Esophagus squamous epithelium (tissue), 4 donors: ENCODE measurements at regions not wholly inside any gene's neighbourhood (a gene's known extent, or its start where the extent isn't known, plus 50 kb on each side); places are given as distances from the start of the nearest gene placed in this dataset.

ENCODE experiments used
- POLR2A ChIP-seq, 4 donors: fragments of 450-650 bp; IDR thresholded peaks; one replicate each; pipeline ENCODE4 v1.6.1; 2017; ENCODE audit warnings: antibody characterized with exemption in 4 of 4, mild to moderate bottlenecking in 4 of 4, moderate library complexity in 3 of 4
- TF ChIP-seq, protein P1 (sequence below), 6 experiments: fragments of 450-650 bp in 4 of 6; fragments of 200-600 bp in 2 of 6; sonication (generic) in 2 of 6; IDR thresholded peaks; one replicate each; pipeline ENCODE4 v1.5.1; 2016 to 2019; ENCODE audit warnings: antibody characterized with exemption in 6 of 6, mild to moderate bottlenecking in 4 of 6, moderate library complexity in 4 of 6

DNA sequence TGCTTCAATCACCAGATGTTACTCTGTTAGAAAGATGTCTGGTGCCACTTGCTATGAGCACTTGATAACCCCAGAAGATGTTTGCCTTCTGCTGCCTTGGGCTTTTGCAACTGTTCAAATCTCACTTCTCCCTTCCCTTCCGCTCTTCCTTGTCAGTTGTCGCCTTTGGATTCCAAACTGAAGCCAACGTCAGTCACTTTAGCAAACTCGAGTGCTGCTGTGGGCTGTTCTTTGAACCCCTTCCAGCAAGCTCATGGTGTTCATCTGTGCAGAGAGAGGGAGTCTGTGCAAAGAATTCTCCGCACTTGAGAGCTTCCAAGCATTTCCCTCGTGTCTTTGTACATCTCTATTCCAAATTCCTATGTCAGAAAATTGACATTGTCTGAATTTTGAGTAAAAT, 879.4 kb downstream of the CDH11 start:
- no peak for TF ChIP-seq POLR2A (IDR thresholded peaks at IDR 0.05)
- TF ChIP-seq, protein P1, sequence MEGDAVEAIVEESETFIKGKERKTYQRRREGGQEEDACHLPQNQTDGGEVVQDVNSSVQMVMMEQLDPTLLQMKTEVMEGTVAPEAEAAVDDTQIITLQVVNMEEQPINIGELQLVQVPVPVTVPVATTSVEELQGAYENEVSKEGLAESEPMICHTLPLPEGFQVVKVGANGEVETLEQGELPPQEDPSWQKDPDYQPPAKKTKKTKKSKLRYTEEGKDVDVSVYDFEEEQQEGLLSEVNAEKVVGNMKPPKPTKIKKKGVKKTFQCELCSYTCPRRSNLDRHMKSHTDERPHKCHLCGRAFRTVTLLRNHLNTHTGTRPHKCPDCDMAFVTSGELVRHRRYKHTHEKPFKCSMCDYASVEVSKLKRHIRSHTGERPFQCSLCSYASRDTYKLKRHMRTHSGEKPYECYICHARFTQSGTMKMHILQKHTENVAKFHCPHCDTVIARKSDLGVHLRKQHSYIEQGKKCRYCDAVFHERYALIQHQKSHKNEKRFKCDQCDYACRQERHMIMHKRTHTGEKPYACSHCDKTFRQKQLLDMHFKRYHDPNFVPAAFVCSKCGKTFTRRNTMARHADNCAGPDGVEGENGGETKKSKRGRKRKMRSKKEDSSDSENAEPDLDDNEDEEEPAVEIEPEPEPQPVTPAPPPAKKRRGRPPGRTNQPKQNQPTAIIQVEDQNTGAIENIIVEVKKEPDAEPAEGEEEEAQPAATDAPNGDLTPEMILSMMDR (IDR thresholded peaks at IDR 0.05): no peak
